ENCODE measurements at regions not wholly inside any gene's neighbourhood (a gene's known extent, or its start where the extent isn't known, plus 50 kb on each side); places are given as distances from the start of the nearest gene placed in this dataset.
A peak's percentile ranks its signal among the peaks of the same experiment; 100 is the strongest.

GRCh38 chr2:105580870-105581554 is 163.7 kb upstream of the NCK2 start:
- H3K27ac ChIP-seq: no peak overlapping the region
- DNase-seq (ENCODE audit: low spot score in 2 of 2): peak in 1 of 2 donors; percentile 22
- no peaks in the 10 kb centered on the region for H3K9me3 ChIP-seq
- H3K4me1 ChIP-seq: peaks cover 0 to 2% of the 10 kb centered on the region in 2 donors
- no peaks in the 10 kb centered on the region for H3K36me3 ChIP-seq
- intact Hi-C loops (cut with DNase I): no loop called here
- H3K4me3 ChIP-seq: no peak overlapping the region
- H3K27me3 ChIP-seq: no peaks in the 10 kb centered on the region
- TF ChIP-seq, protein P1, sequence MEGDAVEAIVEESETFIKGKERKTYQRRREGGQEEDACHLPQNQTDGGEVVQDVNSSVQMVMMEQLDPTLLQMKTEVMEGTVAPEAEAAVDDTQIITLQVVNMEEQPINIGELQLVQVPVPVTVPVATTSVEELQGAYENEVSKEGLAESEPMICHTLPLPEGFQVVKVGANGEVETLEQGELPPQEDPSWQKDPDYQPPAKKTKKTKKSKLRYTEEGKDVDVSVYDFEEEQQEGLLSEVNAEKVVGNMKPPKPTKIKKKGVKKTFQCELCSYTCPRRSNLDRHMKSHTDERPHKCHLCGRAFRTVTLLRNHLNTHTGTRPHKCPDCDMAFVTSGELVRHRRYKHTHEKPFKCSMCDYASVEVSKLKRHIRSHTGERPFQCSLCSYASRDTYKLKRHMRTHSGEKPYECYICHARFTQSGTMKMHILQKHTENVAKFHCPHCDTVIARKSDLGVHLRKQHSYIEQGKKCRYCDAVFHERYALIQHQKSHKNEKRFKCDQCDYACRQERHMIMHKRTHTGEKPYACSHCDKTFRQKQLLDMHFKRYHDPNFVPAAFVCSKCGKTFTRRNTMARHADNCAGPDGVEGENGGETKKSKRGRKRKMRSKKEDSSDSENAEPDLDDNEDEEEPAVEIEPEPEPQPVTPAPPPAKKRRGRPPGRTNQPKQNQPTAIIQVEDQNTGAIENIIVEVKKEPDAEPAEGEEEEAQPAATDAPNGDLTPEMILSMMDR (IDR thresholded peaks at IDR 0.05): no peak

GRCh38 chr2:105580216-105580615 is 164.5 kb upstream of the NCK2 start:
- no peak for DNase-seq (ENCODE audit: low spot score in 2 of 2)
- intact Hi-C loops (cut with DNase I): no loop called here
- no peak overlapping the region for H3K4me3 ChIP-seq

DNA sequence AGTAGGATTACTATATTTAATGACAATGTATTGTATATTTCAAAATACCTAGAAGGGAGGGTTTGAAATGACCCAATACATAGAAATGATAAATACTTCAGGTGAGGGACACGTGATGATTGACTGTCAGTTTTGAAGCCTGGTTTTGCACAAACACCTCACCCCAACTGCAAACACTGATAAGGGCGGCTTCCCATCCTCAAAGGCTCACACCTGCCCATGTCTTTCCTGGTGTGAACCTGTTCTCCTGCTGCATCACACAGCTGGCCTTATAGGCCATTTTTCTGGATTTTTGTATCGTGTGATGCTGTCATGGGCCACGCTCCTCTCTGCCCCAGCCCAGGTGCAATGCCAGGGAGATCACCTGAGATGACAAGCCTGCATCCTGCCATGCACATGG is 166.5 kb upstream of the NCK2 start:
- no peaks in the 10 kb centered on the region for H3K9me3 ChIP-seq
- H3K4me3 ChIP-seq: no peak overlapping the region
- no peaks in the 10 kb centered on the region for H3K36me3 ChIP-seq
- peaks cover 0 to 4% of the 10 kb centered on the region in 2 donors for H3K4me1 ChIP-seq
- no peak overlapping the region for H3K27ac ChIP-seq
- intact Hi-C loops (cut with DNase I): loop anchor here (5.0 to 10.0 kb wide), 4 partner anchors 97 to 617 kb away; partner anchors contain the start of gene UXS1
- DNase-seq (ENCODE audit: low spot score in 2 of 2): no peak
- no peaks in the 10 kb centered on the region for H3K27me3 ChIP-seq
- TF ChIP-seq, protein P1 (IDR thresholded peaks at IDR 0.05): no peak

More at GRCh38 chr2:105580216-105580615, 164.5 kb upstream of the NCK2 start:
- TF ChIP-seq, protein P1 (IDR thresholded peaks at IDR 0.05): no peak
- no peaks in the 10 kb centered on the region for H3K36me3 ChIP-seq
- H3K4me1 ChIP-seq: peaks cover 0 to 4% of the 10 kb centered on the region in 2 donors
- no peak overlapping the region for H3K27ac ChIP-seq
- no peaks in the 10 kb centered on the region for H3K27me3 ChIP-seq
- no peaks in the 10 kb centered on the region for H3K9me3 ChIP-seq

GRCh38 chr2:105577762-105578161 is 166.9 kb upstream of the NCK2 start:
- H3K9me3 ChIP-seq: no peaks in the 10 kb centered on the region
- no peaks in the 10 kb centered on the region for H3K36me3 ChIP-seq
- no peak for DNase-seq (ENCODE audit: low spot score in 2 of 2)
- no peaks in the 10 kb centered on the region for H3K27me3 ChIP-seq
- H3K4me1 ChIP-seq: peaks cover 0 to 4% of the 10 kb centered on the region in 2 donors
- no peak overlapping the region for H3K27ac ChIP-seq
- no peak overlapping the region for H3K4me3 ChIP-seq
- intact Hi-C loops (cut with DNase I): loop anchor here (2.0 to 10.0 kb wide), 6 partner anchors 97 to 617 kb away; partner anchors contain the start of genes NCK2 and UXS1
- TF ChIP-seq, protein P1 (IDR thresholded peaks at IDR 0.05): no peak

DNA sequence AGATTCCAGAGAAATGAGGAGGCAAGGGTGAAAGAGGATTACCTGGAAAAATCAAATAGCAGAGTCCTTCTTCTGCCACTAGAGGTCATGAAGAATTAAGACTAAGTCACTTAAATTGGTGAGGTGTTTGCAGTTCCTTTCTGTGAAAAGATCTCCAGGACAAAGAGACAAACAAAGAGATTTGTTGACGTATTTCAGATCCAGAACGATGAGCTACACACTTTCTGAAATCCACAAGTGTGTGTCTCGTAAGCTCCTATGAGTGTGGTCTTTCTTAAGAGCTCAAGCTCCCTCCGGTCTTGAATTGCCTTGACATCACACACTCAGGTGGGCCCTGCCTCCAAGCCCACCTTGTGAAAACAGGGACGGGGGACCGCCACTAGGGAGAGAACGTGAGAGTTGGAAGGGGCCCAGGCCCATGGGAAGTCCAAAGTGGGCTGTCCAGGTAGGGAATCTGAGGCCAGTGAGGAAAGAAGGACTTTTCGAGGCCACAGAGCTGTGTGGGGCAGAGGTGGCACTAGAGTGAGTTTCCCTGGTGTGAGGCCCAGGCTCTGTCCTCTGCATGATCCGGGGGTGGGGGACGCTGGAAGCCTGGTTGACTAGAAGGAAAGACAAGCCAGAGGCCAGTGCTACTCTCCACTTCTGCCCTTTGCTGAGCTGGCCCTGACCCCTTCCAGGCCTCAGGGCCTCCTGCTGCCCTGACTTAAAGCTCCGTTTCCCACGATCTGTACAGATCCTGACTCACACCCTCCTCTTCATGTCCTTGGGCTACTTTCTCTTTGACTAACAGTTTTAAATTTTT is 168.1 kb upstream of the NCK2 start:
- Histone ChIP-seq H3K36me3 (no peaks in the 10 kb centered on the region), H3K4me3 (no peak overlapping the region), H3K4me1 (peaks cover 0 to 4% of the 10 kb centered on the region in 2 donors), H3K27ac (no peak overlapping the region), H3K9me3 (no peaks in the 10 kb centered on the region), H3K27me3 (no peaks in the 10 kb centered on the region)
- intact Hi-C loops (cut with DNase I): loop anchor here (2.0 to 10.0 kb wide), 6 partner anchors 98 to 618 kb away; partner anchors contain the start of genes NCK2 and UXS1
- DNase-seq (ENCODE audit: low spot score in 2 of 2): no peak
- TF ChIP-seq, protein P1 (IDR thresholded peaks at IDR 0.05): peak; percentile 44 to 70 (median 46)

Measured in ascending aorta (tissue), 2 donors.